ENCODE measurements at regions not wholly inside any gene's neighbourhood (a gene's known extent, or its start where the extent isn't known, plus 50 kb on each side); places are given as distances from the start of the nearest gene placed in this dataset.
A peak's percentile ranks its signal among the peaks of the same experiment; 100 is the strongest.

DNA sequence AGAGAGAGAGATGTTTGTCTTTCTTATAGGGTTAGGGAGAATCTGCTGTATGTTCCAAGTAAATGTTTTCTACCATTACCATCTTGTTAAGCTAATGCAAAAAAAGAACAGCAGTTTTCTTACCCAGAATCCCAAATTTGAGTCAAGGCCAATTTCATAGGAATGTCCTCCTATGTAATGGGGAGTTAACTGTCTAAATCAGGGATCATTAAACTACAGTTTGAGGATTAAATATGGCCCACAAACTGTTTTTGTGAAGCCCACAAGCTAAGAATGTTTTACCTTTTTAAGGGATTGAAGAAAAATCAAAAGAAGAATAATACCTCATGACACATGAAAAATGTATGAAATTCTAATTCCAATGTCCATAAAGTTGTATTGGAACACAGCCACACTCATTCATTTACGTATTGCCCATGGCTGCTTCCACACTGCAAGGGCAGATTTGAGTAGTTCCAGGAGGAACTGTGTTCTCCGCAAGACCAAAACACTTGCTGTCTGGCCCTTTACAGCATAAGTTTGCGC, 113.2 kb upstream of the SPRY1 start:
- no peak overlapping the region for H3K4me2 ChIP-seq (ENCODE audit: low read length)
- H3K36me3 Mint-ChIP-seq (ENCODE audit: low read depth, unreplicated experiment), result no peaks in the 10 kb centered on the region
- DNase-seq (ENCODE audit: low read depth) (no peak), FAIRE-seq (peak; percentile 73)
- H3K9me3 ChIP-seq (ENCODE audit: insufficient read depth, low read depth, low read length), result no peaks in the 10 kb centered on the region
- H3K27ac ChIP-seq (ENCODE audit: low read depth, low read length), result no peak overlapping the region
- TF ChIP-seq EZH2 (IDR thresholded peaks at IDR 0.05; ENCODE audit: insufficient read depth, low read length), result no peak
- H3K4me1 Mint-ChIP-seq (ENCODE audit: low read depth, unreplicated experiment), result no peaks in the 10 kb centered on the region
- no peaks in the 10 kb centered on the region for H4K20me1 ChIP-seq (ENCODE audit: insufficient read depth, low read length)
- no peaks in the 10 kb centered on the region for H3K36me3 ChIP-seq (ENCODE audit: insufficient read depth, low read length)
- no peak overlapping the region for H3K4me3 ChIP-seq (ENCODE audit: insufficient read depth, low read depth, low read length)
- H3K9ac ChIP-seq (ENCODE audit: low read length), result no peak overlapping the region
- no peak overlapping the region for H2AFZ ChIP-seq (ENCODE audit: low read depth, low read length)
- no peak overlapping the region for H3K27ac Mint-ChIP-seq (ENCODE audit: unreplicated experiment)
- H3K27me3 Mint-ChIP-seq (ENCODE audit: low read depth, unreplicated experiment), result no peaks in the 10 kb centered on the region
- H3K79me2 ChIP-seq (ENCODE audit: insufficient read depth, low read length), result no peaks in the 10 kb centered on the region
- no peak overlapping the region for H3K4me3 Mint-ChIP-seq (ENCODE audit: unreplicated experiment)
- H3K4me1 ChIP-seq (ENCODE audit: insufficient read depth, low read length), result no peaks in the 10 kb centered on the region
- H3K9me3 Mint-ChIP-seq (ENCODE audit: unreplicated experiment), result no peaks in the 10 kb centered on the region
- no peaks in the 10 kb centered on the region for H3K27me3 ChIP-seq (ENCODE audit: insufficient read depth, low read length)

DNA sequence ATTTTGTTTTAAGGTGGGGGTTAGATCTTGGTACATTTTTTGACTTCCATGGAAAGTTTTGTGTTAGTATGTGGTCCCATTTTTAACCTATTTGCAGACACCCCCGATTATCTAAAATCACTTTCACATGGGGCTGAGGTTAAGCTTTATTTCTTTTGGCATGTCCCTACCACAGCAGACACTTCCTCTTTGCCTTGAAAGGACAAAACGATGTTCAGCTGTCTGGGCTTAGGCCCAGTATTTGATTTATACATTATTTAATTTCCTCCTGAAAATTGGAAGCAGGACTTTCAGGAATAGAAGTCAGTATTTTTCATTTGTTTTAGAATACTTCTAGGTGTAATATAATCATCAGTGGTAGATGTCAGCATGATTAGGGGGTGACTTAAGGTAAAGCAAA, 112.4 kb upstream of the SPRY1 start:
- Mint-ChIP-seq H3K9me3 (ENCODE audit: unreplicated experiment) (no peaks in the 10 kb centered on the region), H3K4me1 (ENCODE audit: low read depth, unreplicated experiment) (no peaks in the 10 kb centered on the region), H3K4me3 (ENCODE audit: unreplicated experiment) (no peak overlapping the region), H3K36me3 (ENCODE audit: low read depth, unreplicated experiment) (no peaks in the 10 kb centered on the region), H3K27ac (ENCODE audit: unreplicated experiment) (no peak overlapping the region), H3K27me3 (ENCODE audit: low read depth, unreplicated experiment) (no peaks in the 10 kb centered on the region)
- no peaks in the 10 kb centered on the region for H4K20me1 ChIP-seq (ENCODE audit: insufficient read depth, low read length)
- H3K27ac ChIP-seq (ENCODE audit: low read depth, low read length), result no peak overlapping the region
- H3K79me2 ChIP-seq (ENCODE audit: insufficient read depth, low read length), result no peaks in the 10 kb centered on the region
- no peak overlapping the region for H3K9ac ChIP-seq (ENCODE audit: low read length)
- H3K36me3 ChIP-seq (ENCODE audit: insufficient read depth, low read length), result no peaks in the 10 kb centered on the region
- DNase-seq (ENCODE audit: low read depth) (peak; percentile 63), FAIRE-seq (no peak)
- no peak overlapping the region for H2AFZ ChIP-seq (ENCODE audit: low read depth, low read length)
- TF ChIP-seq, protein P1, sequence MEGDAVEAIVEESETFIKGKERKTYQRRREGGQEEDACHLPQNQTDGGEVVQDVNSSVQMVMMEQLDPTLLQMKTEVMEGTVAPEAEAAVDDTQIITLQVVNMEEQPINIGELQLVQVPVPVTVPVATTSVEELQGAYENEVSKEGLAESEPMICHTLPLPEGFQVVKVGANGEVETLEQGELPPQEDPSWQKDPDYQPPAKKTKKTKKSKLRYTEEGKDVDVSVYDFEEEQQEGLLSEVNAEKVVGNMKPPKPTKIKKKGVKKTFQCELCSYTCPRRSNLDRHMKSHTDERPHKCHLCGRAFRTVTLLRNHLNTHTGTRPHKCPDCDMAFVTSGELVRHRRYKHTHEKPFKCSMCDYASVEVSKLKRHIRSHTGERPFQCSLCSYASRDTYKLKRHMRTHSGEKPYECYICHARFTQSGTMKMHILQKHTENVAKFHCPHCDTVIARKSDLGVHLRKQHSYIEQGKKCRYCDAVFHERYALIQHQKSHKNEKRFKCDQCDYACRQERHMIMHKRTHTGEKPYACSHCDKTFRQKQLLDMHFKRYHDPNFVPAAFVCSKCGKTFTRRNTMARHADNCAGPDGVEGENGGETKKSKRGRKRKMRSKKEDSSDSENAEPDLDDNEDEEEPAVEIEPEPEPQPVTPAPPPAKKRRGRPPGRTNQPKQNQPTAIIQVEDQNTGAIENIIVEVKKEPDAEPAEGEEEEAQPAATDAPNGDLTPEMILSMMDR (IDR thresholded peaks at IDR 0.05; ENCODE audit: insufficient read depth, low read depth, low read length), result no peak
- no peak for TF ChIP-seq EZH2 (IDR thresholded peaks at IDR 0.05; ENCODE audit: insufficient read depth, low read length)
- no peak overlapping the region for H3K4me2 ChIP-seq (ENCODE audit: low read length)
- no peaks in the 10 kb centered on the region for H3K27me3 ChIP-seq (ENCODE audit: insufficient read depth, low read length)
- H3K4me1 ChIP-seq (ENCODE audit: insufficient read depth, low read length), result no peaks in the 10 kb centered on the region
- H3K9me3 ChIP-seq (ENCODE audit: insufficient read depth, low read depth, low read length), result no peaks in the 10 kb centered on the region
- no peak overlapping the region for H3K4me3 ChIP-seq (ENCODE audit: insufficient read depth, low read depth, low read length)

DNA sequence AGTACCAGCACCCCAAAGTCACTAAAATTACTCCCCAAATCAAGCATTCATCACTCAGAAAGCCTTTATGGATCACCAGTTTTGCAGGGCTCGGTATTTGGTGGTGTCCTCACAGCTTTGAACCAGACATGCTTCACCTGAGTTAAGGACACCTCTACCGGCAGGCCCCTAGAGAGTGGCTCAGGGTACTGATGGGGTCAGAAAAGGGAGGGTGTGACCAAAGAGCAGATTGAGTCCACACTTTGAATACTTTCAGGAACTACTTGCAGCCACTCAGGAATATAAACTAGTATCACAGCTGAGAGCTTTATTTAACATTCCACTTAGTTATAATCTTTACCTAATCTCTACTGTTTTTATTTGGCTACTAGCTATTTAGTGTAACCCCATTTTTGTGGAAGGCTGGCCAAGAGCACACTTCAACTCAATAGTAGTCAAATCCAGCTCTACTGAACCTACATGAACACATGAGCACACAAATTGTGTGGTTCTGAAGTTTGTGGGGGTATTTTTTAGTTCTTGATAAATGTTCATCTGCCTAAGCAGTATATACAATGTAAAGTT, 109.6 kb upstream of the SPRY1 start:
- H3K4me2 ChIP-seq (ENCODE audit: low read length), result no peak overlapping the region
- no peaks in the 10 kb centered on the region for H3K27me3 ChIP-seq (ENCODE audit: insufficient read depth, low read length)
- H3K4me3 ChIP-seq (ENCODE audit: insufficient read depth, low read depth, low read length), result no peak overlapping the region
- TF ChIP-seq, protein P1 (IDR thresholded peaks at IDR 0.05; ENCODE audit: insufficient read depth, low read depth, low read length), result no peak
- no peak for TF ChIP-seq EZH2 (IDR thresholded peaks at IDR 0.05; ENCODE audit: insufficient read depth, low read length)
- Mint-ChIP-seq H3K9me3 (ENCODE audit: unreplicated experiment) (peaks cover 17% of the 10 kb centered on the region), H3K27me3 (ENCODE audit: low read depth, unreplicated experiment) (no peaks in the 10 kb centered on the region), H3K36me3 (ENCODE audit: low read depth, unreplicated experiment) (peaks cover 16% of the 10 kb centered on the region), H3K4me3 (ENCODE audit: unreplicated experiment) (no peak overlapping the region), H3K4me1 (ENCODE audit: low read depth, unreplicated experiment) (no peaks in the 10 kb centered on the region), H3K27ac (ENCODE audit: unreplicated experiment) (no peak overlapping the region)
- H4K20me1 ChIP-seq (ENCODE audit: insufficient read depth, low read length), result no peaks in the 10 kb centered on the region
- no peaks in the 10 kb centered on the region for H3K36me3 ChIP-seq (ENCODE audit: insufficient read depth, low read length)
- FAIRE-seq (no peak), DNase-seq (ENCODE audit: low read depth) (no peak)
- peaks cover 3% of the 10 kb centered on the region for H3K9me3 ChIP-seq (ENCODE audit: insufficient read depth, low read depth, low read length)
- H3K79me2 ChIP-seq (ENCODE audit: insufficient read depth, low read length), result no peaks in the 10 kb centered on the region
- no peaks in the 10 kb centered on the region for H3K4me1 ChIP-seq (ENCODE audit: insufficient read depth, low read length)
- no peak overlapping the region for H3K27ac ChIP-seq (ENCODE audit: low read depth, low read length)
- H2AFZ ChIP-seq (ENCODE audit: low read depth, low read length), result no peak overlapping the region
- no peak overlapping the region for H3K9ac ChIP-seq (ENCODE audit: low read length)

Measured in astrocyte (in vitro differentiated cells and primary cell).